CD14-positive monocyte (primary cell): ENCODE measurements at regions not wholly inside any gene's neighbourhood (a gene's known extent, or its start where the extent isn't known, plus 50 kb on each side); places are given as distances from the start of the nearest gene placed in this dataset.
"Not testable (repeated sequence)": the region's sequence is repeated elsewhere in the genome, so short reads cannot be mapped to it uniquely, and the experiment has no call there.

Experiments used
- DNase-seq, 3 donors: peaks; one replicate each; pipeline ENCODE4 v3.0.0-alpha.2; 2011 to 2022
- H2AFZ ChIP-seq: 2 replicates; pipeline ENCODE4 v1.6.0; 2012; ENCODE audit warnings: mild to moderate bottlenecking, low read depth, low read length, inconsistent platforms; ENCODE audit not compliant: insufficient read depth, poor library complexity, severe bottlenecking
- H3K27ac ChIP-seq, 2 donors: 1 replicate in 1 of 2; 2 replicates in 1 of 2; pipeline ENCODE4 v1.5.1; 2012 to 2013; ENCODE audit warnings: low read length in 2 of 2, control low read depth in 1 of 2, inconsistent platforms in 1 of 2, low read depth in 1 of 2, mild to moderate bottlenecking in 1 of 2
- H3K27me3 ChIP-seq, 2 donors: one replicate each; pipeline versions ENCODE4 v1.6.0 to v1.6.1; 2011 to 2013; ENCODE audit warnings: low read length in 2 of 2; ENCODE audit not compliant: control insufficient read depth in 2 of 2, insufficient read depth in 2 of 2
- H3K36me3 ChIP-seq, 2 donors: replicated peaks in 1 of 2; 1 replicate in 1 of 2; 2 replicates in 1 of 2; pipeline versions ENCODE4 v1.5.1 to v1.6.1; 2012 to 2013; ENCODE audit warnings: low read length in 2 of 2, control low read depth in 1 of 2, inconsistent platforms in 1 of 2, mild to moderate bottlenecking in 1 of 2; ENCODE audit not compliant: insufficient read depth in 2 of 2, control insufficient read depth in 1 of 2
- H3K4me1 ChIP-seq, 2 donors: 1 replicate in 1 of 2; 2 replicates in 1 of 2; pipeline versions ENCODE4 v1.5.1 to v1.6.1; 2012 to 2013; ENCODE audit warnings: low read length in 2 of 2, control low read depth in 1 of 2, inconsistent platforms in 1 of 2, mild to moderate bottlenecking in 1 of 2, moderate library complexity in 1 of 2; ENCODE audit not compliant: insufficient read depth in 2 of 2, control insufficient read depth in 1 of 2
- H3K4me2 ChIP-seq: replicated peaks from 2 replicates; pipeline ENCODE3; 2012; ENCODE audit warnings: low read length, moderate library complexity, mild to moderate bottlenecking; ENCODE audit not compliant: poor library complexity, severe bottlenecking; ENCODE audit errors: extremely low read depth
- H3K4me3 ChIP-seq, 3 experiments: fragments of 200-600 bp in 1 of 3; sonication (generic) in 1 of 3; replicated peaks in 1 of 3; 1 replicate in 2 of 3; 2 replicates in 1 of 3; pipeline ENCODE4 v1.5.1; 2011 to 2013; ENCODE audit warnings: low read length in 3 of 3, mild to moderate bottlenecking in 3 of 3, control low read depth in 2 of 3, low read depth in 2 of 3, inconsistent platforms in 1 of 3, moderate library complexity in 1 of 3
- H3K79me2 ChIP-seq: 2 replicates; pipeline ENCODE4 v1.6.0; 2012; ENCODE audit warnings: mild to moderate bottlenecking, control low read depth, inconsistent platforms, low read length, moderate library complexity; ENCODE audit not compliant: insufficient read depth
- H3K9ac ChIP-seq: 2 replicates; pipeline ENCODE4 v1.6.0; 2017; ENCODE audit warnings: low read length, mild to moderate bottlenecking; ENCODE audit not compliant: insufficient read depth, poor library complexity, severe bottlenecking
- H3K9me3 ChIP-seq, 2 donors: replicated peaks in 1 of 2; 1 replicate in 1 of 2; 2 replicates in 1 of 2; pipeline versions ENCODE4 v1.5.1 to v1.6.1; 2012 to 2013; ENCODE audit warnings: low read length in 2 of 2, control low read depth in 1 of 2; ENCODE audit not compliant: control insufficient read depth in 1 of 2, insufficient read depth in 1 of 2
- H4K20me1 ChIP-seq: 2 replicates; pipeline ENCODE4 v1.6.0; 2012; ENCODE audit warnings: mild to moderate bottlenecking, low read length, control low read depth, moderate library complexity; ENCODE audit not compliant: insufficient read depth
- H3K27ac Mint-ChIP-seq, 7 donors: one replicate each; pipeline ENCODE4 v1.8.0; 2020; ENCODE audit warnings: mild to moderate bottlenecking in 7 of 7, mixed read lengths in 7 of 7, moderate library complexity in 6 of 7, inconsistent platforms in 2 of 7
- H3K27me3 Mint-ChIP-seq, 3 donors: one replicate each; pipeline ENCODE4 v1.8.0; 2021 to 2022; ENCODE audit warnings: low read depth in 3 of 3, mild to moderate bottlenecking in 3 of 3, mixed read lengths in 3 of 3, moderate library complexity in 3 of 3, inconsistent platforms in 1 of 3
- H3K36me3 Mint-ChIP-seq, 2 donors: one replicate each; pipeline ENCODE4 v1.8.0; 2020; ENCODE audit warnings: mixed read lengths in 2 of 2, inconsistent platforms in 1 of 2, mild to moderate bottlenecking in 1 of 2
- H3K4me1 Mint-ChIP-seq: one replicate; pipeline ENCODE4 v1.8.0; 2020; ENCODE audit warnings: mild to moderate bottlenecking, mixed read lengths
- H3K4me3 Mint-ChIP-seq, 2 donors: one replicate each; pipeline ENCODE4 v1.8.0; 2020; ENCODE audit warnings: mild to moderate bottlenecking in 2 of 2, mixed read lengths in 2 of 2, moderate library complexity in 1 of 2
- H3K9me3 Mint-ChIP-seq, 7 donors: one replicate each; pipeline ENCODE4 v1.8.0; 2020 to 2022; ENCODE audit warnings: mixed read lengths in 7 of 7, mild to moderate bottlenecking in 6 of 7, moderate library complexity in 6 of 7, inconsistent platforms in 2 of 7
- CTCF ChIP-seq: fragments of 200-600 bp; IDR thresholded peaks from one replicate; pipeline ENCODE4 v1.8.0; 2022; ENCODE audit warnings: antibody characterized with exemption, mild to moderate bottlenecking
- WGBS: methylation state at CpG from one replicate; pipeline ENCODE4 v1.1.5; 2013; ENCODE audit warnings: missing lambda C conversion rate; ENCODE audit not compliant: insufficient coverage; 5-methylcytosine and 5-hydroxymethylcytosine counted together
- intact Hi-C, 2 donors: fragments of 100-400 bp; cut with micrococcal nuclease; formaldehyde crosslinking; loops; one replicate each; pipeline versions ENCODE4 v1.15.0 to v1.15.1; 2023

GRCh38 chr6:23790756-23791155, 335.3 kb upstream of the NRSN1 start:
- no peak overlapping the region for H3K9ac ChIP-seq
- Mint-ChIP-seq H3K36me3 (no peaks in the 10 kb centered on the region), H3K27ac (peak overlapping the region in 1 of 7 donors; percentile 68), H3K9me3 (peaks cover 0 to 3% (median 2%) of the 10 kb centered on the region in 7 donors), H3K4me3 (no peak overlapping the region), H3K27me3 (no peaks in the 10 kb centered on the region), H3K4me1 (no peaks in the 10 kb centered on the region)
- no CpG with 5 or more reads among the region's 2 CpGs for WGBS
- no peaks in the 10 kb centered on the region for H4K20me1 ChIP-seq
- H3K4me1 ChIP-seq, result no peaks in the 10 kb centered on the region
- H2AFZ ChIP-seq, result no peak overlapping the region
- DNase-seq, result no peak
- no peak overlapping the region for H3K4me3 ChIP-seq
- H3K27ac ChIP-seq, result no peak overlapping the region
- H3K27me3 ChIP-seq, result no peaks in the 10 kb centered on the region
- no peak overlapping the region for H3K4me2 ChIP-seq
- no peak for TF ChIP-seq CTCF
- H3K79me2 ChIP-seq, result no peaks in the 10 kb centered on the region
- H3K9me3 ChIP-seq, result peaks cover 2 to 4% of the 10 kb centered on the region in 2 donors
- intact Hi-C loops, result no loop called here
- no peaks in the 10 kb centered on the region for H3K36me3 ChIP-seq

DNA sequence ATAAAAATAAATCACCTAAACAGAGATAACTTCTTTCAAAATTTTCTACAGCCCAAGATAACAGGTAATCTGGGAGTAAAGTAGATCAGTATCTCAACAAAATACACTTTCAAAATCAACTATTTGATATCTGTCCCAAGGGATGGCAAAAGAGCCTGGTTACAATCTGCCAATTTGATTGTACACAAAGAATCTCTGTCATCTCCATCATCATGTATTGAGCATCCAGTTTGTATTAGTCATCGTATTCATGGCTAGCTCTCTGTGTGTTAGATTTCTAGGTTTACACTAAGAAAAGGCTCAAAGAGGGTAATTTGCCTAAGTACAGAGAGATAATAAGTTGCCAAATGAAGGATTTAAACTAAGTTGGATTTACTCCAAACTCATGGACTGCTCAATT, 329.0 kb upstream of the NRSN1 start:
- no peak overlapping the region for H2AFZ ChIP-seq

DNA sequence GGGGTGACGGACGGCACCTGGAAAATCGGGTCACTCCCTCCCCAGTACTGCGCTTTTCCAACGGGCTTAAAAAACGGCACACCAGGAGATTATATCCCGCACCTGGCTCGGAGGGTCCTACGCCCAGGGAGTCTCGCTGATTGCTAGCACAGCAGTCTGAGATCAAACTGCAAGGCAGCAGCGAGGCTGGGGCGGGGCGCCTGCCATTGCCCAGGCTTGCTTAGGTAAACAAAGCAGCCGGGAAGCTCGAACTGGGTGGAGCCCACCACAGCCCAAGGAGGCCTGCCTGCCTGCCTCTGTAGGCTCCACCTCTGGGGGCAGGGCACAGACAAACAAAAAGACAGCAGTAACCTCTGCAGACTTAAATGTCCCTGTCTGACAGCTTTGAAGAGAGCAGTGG, 321.7 kb upstream of the NRSN1 start:
- H2AFZ ChIP-seq, intact Hi-C loops, H3K27ac Mint-ChIP-seq, H3K4me1 ChIP-seq, H3K27me3 Mint-ChIP-seq, H3K36me3 Mint-ChIP-seq, H3K9me3 ChIP-seq, H3K9ac ChIP-seq, H3K79me2 ChIP-seq, H3K4me1 Mint-ChIP-seq, H4K20me1 ChIP-seq, H3K27me3 ChIP-seq, H3K4me2 ChIP-seq, H3K36me3 ChIP-seq, H3K4me3 ChIP-seq, DNase-seq, H3K4me3 Mint-ChIP-seq, H3K27ac ChIP-seq: not testable (repeated sequence)
- 98% methylated on average over 9 of the region's 15 CpGs for WGBS
- H3K9me3 Mint-ChIP-seq, result peaks cover 3 to 18% (median 7%) of the 10 kb centered on the region in 7 donors

More for the DNA sequence above, 329.0 kb upstream of the NRSN1 start:
- H3K4me3 Mint-ChIP-seq, result no peak overlapping the region
- TF ChIP-seq CTCF, result no peak
- H3K27me3 Mint-ChIP-seq, result no peaks in the 10 kb centered on the region
- no peaks in the 10 kb centered on the region for H3K36me3 ChIP-seq
- no peaks in the 10 kb centered on the region for H3K79me2 ChIP-seq
- no peak overlapping the region for H3K27ac ChIP-seq
- no peak for DNase-seq
- H3K27me3 ChIP-seq, result no peaks in the 10 kb centered on the region
- no peak overlapping the region for H3K4me2 ChIP-seq
- H3K27ac Mint-ChIP-seq, result no peak overlapping the region
- H4K20me1 ChIP-seq, result no peaks in the 10 kb centered on the region
- no peaks in the 10 kb centered on the region for H3K36me3 Mint-ChIP-seq
- no peak overlapping the region for H3K4me3 ChIP-seq
- no CpG with 5 or more reads among the region's 1 CpG for WGBS
- no peaks in the 10 kb centered on the region for H3K4me1 Mint-ChIP-seq
- H3K9me3 Mint-ChIP-seq, result peaks cover 0 to 4% (median 1%) of the 10 kb centered on the region in 7 donors
- peaks cover 0 to 4% of the 10 kb centered on the region in 2 donors for H3K9me3 ChIP-seq
- H3K4me1 ChIP-seq, result no peaks in the 10 kb centered on the region
- intact Hi-C loops, result no loop called here
- no peak overlapping the region for H3K9ac ChIP-seq
